ENCODE measurements at regions not wholly inside any gene's neighbourhood (a gene's known extent, or its start where the extent isn't known, plus 50 kb on each side); places are given as distances from the start of the nearest gene placed in this dataset.

GRCh38 chr2:136452528-136452927 lies 312.8 kb upstream of the THSD7B start:
- no peak for TF ChIP-seq CTCF (IDR thresholded peaks at IDR 0.05; ENCODE audit: borderline replicate concordance, extremely low read depth, low read length, poor library complexity, severe bottlenecking)
- no peak for TF ChIP-seq EZH2 (IDR thresholded peaks at IDR 0.05; ENCODE audit: borderline replicate concordance, low read depth, low read length, severe bottlenecking)

Measured in DND-41 (cell line).